ENCODE measurements at regions not wholly inside any gene's neighbourhood (a gene's known extent, or its start where the extent isn't known, plus 50 kb on each side); places are given as distances from the start of the nearest gene placed in this dataset.
"Not testable (repeated sequence)": the region's sequence is repeated elsewhere in the genome, so short reads cannot be mapped to it uniquely, and the experiment has no call there.

DNA sequence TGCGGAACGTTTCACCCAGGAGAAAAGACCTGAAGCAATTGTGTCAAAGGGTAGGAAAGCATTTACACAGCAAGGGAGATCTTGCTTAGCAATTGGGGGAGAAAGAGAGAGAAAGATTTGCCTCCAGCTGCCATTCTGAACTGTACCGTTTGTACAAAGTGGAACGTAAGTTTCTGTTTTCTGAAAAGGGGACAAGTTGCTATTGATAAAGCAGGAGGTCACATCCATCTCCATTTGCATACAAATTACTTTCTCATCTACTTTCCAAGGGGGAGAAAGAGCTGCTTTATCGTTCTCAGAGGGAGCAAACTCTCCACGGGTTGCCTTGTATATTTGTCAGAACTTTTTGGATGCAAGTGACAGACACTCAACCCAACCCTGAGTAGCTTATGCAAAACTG is 92.0 kb upstream of the CARD11 start:
- peak; percentile 71 for FAIRE-seq
- no peak for DNase-seq (ENCODE audit: low spot score)

GRCh38 chr7:3138206-3138605 is 94.5 kb upstream of the CARD11 start:
- DNase-seq (ENCODE audit: low spot score) (no peak), FAIRE-seq (no peak)

DNA sequence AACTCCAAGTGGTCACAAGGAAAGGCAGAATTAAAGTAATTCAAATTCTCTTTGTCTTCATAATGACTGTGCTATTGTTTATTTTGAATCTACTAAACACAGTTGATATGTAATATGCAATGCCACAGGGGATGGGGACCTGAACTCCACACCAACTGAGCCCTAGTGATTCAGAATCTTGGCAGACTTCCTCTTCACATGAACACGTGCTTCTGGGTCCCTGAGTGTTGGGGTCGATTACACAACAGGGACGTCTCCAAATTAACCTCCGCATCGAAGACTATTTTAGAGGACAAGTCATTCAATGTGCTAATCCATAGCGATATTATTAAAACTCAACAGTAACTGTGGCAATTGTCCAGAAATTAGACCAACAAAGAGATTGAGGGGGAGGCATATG is 95.3 kb upstream of the CARD11 start:
- peak; percentile 46 for FAIRE-seq
- no peak for DNase-seq (ENCODE audit: low spot score)

DNA sequence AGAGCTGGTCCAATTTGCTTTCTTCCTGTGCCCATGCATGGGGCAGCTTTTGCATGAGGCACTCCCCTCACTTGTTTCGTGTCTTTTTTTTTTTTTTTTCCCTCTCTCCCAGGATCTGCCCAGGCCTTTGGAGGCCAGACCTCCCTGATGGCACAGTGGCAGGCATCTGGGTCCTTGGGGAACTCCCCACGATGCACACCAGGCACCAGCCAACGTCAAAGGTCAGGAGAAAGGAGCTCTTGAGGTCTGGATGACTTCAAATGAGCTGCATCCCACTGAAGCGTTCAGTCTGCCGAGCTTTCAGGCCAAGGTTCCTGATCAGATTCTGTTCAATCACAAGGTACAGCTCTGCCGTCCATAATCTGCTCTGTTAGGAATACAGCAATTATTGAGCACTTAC is 97.2 kb upstream of the CARD11 start:
- FAIRE-seq (no peak), DNase-seq (ENCODE audit: low spot score) (no peak)

DNA sequence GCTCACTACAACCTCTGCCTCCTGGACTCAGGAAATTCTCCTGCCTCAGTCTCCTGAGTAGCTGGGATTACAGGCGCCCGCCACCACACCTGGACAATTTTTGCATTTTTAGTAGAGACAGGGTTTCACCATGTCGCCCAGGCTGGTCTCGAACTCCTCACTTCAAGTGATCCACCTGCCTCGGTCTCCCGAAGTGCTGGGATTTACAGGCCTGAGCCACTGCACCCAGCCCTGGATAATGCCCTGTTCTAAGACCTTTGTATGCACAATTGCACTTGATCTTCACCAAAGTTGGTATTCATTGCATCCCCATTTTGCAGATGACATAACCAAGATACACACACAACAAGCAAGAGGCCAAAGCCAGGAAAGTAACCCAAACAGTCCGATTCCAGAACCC is 97.7 kb upstream of the CARD11 start:
- DNase-seq (ENCODE audit: low spot score): no peak
- peak; percentile 85 for FAIRE-seq

GRCh38 chr7:3143869-3144775 is 100.5 kb upstream of the CARD11 start:
- DNase-seq (ENCODE audit: low spot score): no peak
- no peak for FAIRE-seq

DNA sequence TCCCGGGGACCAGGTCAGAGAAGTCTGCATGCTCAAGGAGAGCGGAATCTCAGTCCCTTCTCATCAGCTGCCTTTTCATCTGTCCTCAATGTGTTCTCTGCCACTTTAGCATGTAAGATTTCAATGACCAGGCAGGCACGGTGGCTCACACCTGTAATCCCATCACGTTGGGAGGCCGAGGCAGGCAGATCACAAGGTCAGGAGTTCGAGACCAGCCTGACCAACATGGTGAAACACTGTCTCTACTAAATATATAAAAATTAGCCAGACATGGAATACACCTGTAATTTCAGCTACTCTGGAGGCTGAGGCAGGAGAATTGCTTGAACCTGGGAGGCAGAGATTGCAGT is 101.1 kb upstream of the CARD11 start:
- peak; percentile 83 for FAIRE-seq
- DNase-seq (ENCODE audit: low spot score): not testable (repeated sequence)

DNA sequence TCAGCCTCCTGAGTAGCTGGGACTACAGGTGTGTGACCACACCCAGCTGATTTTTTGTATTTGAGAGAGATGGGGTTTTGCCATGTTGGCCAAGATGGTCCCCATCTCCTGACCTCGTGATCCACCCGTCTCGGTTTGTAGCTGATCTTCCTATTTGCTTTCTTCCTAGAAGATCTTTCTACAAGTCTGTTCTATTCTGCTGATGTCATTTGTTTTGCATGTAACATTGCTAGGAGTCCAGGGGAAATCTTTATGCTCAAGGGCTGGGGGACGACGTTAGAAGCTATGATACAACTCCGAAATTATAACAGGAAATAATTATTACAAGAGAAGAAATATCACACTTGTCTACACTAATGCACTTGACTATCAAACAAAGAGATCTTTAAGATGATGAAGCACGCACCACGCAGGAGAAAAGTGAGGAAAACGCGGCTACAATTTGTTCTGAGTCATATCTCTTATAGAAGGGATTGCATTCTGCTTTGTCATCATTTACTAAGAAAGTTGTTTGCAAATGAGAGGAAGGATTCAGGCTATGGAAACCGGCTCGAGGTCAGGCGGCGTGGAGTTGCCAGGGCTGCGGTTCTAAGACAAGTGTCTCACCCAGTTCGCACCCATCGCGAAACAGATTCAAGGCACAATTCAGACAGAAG is 103.0 kb upstream of the CARD11 start:
- DNase-seq (ENCODE audit: low spot score) (peak; percentile 77), FAIRE-seq (peak; percentile 88)

DNA sequence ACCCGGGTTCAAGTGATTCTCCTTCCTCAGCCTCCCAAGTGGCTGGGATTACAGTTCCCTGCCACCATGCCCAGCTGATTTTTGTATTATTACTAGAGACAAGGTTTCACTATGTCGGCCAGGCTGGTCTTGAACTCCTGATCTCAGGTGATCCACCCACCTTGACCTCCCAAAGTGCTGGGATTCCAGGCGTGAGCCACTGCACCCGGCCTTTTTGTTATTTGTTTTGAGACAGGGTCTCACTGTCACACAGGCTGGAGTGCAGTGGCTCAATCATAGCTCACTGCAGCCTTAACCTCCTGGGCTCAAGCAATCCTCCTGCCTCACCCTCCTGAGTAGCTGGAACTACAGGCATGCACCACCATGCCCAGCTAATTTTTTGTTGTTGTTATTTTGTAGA is 104.8 kb upstream of the CARD11 start:
- not testable (repeated sequence) for DNase-seq (ENCODE audit: low spot score); FAIRE-seq

DNA sequence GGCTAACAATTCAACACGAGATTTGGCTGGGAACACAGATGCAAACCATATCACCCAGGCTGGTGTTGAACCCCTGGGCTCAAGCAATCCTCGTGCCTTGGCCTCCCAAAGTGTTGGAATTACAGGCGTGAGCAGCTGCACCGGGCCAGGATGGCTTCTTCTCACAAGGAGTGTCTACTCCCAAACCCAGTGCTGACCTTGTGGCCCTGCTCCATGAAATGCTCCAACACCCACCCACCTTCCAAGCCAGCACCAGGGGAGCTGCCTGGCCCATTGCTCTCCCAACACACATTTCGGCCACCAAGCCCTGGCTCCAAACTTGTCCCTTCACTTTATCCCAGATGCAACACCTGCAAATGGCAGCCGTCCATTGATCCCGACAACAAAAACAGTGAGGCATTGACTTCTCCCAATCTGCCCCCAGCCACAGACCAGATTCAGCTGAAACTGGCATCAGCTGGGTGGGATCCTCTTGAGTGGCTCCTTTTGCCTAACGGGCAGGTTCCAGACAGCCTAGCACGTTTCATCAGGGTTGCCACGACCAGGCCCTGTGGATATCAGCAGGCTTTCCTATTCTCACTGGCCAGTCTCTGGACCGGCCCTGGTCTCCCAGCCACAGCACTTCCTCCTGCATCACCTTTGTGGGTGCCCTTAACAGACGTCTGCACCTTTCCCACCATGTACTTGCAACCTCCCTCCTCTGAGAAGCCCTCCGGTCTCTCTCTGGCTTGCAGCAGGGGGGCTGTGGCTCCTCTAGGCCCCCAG is 105.7 kb upstream of the CARD11 start:
- DNase-seq (ENCODE audit: low spot score) (no peak), FAIRE-seq (peak; percentile 59)

DNA sequence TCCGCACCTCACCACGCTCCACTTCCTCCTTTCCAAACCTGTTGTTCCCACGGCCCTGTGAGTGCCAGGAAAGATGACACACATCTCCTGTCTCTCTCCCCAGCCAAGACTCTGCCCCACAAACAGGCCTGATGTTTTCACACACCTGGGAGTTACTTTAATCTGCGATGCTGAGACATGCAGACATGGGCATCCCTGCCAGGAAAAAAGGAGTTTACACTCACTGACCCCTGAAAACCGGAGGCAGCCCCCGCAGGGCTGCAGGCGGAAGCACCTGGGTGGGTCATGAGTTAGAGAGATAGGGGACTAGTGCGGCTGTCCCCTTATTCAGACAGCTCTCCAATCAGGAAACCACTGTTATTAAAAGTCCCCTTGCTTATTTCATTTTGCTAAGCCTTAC is 106.4 kb upstream of the CARD11 start:
- peak; percentile 83 for FAIRE-seq
- no peak for DNase-seq (ENCODE audit: low spot score)

DNA sequence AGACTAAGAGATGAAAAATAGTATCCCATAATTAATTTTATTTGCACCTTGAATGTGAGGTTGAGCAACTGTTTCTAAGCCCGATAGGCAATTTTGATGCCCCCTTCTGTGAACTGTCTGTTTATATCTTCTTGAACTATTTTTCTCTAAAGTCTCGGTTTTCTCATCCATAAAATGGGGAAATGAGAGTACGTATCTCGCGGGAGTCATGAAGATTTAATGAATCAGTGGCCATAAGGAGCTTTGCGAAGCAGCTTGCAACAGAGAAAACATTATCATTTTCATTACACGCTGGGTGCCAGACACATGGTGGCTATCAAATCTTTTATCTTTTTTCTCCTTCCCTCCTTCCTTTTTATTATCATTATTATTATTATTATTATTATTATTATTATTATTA is 108.1 kb upstream of the CARD11 start:
- FAIRE-seq (no peak), DNase-seq (ENCODE audit: low spot score) (no peak)

- DNase-seq (ENCODE audit: low spot score) (no peak), FAIRE-seq (peak; percentile 20)
Measured at GRCh38 chr7:3152714-3153113, 109.0 kb upstream of the CARD11 start.

DNA sequence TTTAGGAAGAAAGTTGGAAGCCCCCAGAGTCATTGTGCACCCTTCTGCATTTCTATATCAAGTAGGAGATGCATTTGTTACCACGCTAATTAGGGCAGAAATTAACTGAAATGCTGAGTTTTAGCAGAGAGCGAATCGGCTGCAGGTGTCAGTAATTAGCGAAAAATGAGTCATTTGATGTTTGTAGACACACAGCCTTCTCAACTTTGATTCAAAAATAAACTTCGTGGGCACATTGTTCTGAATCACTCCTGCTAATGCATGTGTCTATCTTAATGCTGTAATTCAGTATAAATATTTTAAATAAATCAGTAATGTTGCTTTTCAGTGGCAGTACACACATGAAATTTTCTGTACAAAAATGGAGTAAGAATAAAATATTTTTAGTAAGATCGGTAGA is 109.5 kb upstream of the CARD11 start:
- FAIRE-seq: no peak
- no peak for DNase-seq (ENCODE audit: low spot score)

- peak; percentile 71 for FAIRE-seq
- DNase-seq (ENCODE audit: low spot score): no peak
Measured at GRCh38 chr7:3154317-3154716, 110.7 kb upstream of the CARD11 start.

DNA sequence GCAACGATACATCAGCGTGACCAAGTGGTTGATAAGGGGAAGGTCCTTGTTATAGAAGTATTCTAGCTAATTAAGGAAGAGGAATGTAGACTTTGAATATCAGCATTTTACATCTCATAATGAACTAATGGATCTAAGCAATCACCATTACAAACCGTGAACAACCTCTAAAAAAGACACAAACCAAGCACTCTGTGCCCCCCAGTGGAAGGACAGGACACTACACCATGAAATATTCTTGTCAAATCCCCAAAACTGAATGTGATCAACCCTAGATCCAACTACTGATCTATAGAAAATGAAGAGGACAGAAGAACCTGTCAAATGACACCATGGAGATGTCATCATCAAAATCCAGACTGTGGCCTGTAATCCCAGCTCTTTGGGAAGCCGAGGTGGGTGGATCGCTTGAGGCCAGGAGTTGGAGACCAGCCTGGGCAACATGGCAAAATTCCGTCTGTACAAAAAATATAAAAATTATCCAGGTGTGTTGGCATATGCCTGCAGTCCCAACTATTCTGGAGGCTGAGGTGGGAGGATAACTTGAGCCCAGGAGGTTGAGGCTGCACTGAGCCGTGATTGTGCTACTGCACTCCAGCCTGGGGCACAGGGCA is 111.3 kb upstream of the CARD11 start:
- DNase-seq (ENCODE audit: low spot score) (peak; percentile 57), FAIRE-seq (peak; percentile 30)

DNA sequence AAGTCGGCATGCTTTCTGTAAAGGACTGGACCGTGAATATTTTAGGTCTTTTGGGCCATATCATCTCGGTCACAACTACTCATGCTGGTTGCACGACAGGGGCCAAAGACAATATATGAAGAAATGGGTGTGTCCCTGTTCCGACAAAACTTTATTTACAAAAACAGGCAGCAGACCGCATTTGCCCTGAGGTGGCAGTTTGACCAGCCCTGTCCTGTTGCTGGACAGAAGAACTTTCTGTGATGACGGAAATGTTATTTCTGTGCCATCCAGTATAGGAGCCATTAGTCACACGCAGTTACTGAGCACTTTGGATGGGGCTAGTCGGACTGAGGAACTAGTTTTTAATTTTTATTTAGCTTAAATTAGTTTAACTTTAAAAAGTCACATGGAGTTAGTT is 112.8 kb upstream of the CARD11 start:
- FAIRE-seq: peak; percentile 81
- DNase-seq (ENCODE audit: low spot score): no peak

DNA sequence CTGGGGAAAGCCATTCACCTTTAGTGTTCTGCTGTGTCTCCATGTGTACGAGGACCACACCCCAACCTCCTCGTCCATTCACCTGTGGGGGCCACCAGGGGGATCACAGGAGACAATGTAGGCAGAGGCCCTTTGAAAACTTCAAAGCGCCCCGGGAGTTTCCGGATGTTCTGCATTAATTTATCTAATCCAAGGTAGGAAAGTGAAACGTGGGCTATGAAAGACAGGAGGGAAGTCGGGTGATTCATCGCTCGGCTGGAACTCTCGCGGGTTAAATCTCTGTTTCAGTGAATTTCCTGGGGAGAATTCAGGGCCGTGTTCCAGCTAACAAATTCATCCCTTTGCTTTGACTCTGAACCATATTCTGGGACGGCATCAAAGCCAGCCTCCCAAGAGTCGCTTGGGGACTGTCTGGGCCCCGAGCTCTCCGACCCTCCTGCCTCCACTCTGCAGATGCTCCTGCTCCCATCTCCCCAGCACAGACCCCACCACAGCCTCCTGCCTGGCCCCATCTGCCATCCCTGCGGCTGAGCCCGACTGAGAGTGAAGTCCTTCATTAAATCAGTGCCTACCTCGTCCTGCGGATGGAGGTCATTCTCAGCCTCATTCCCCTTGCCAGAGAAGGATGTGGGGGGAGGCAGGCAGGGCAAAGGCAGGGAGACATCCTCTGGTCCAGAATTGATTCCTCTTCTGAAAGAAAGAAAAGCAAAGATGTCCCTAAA is 114.1 kb upstream of the CARD11 start:
- peak; percentile 82 for DNase-seq (ENCODE audit: low spot score)
- FAIRE-seq: peak; percentile 94

DNA sequence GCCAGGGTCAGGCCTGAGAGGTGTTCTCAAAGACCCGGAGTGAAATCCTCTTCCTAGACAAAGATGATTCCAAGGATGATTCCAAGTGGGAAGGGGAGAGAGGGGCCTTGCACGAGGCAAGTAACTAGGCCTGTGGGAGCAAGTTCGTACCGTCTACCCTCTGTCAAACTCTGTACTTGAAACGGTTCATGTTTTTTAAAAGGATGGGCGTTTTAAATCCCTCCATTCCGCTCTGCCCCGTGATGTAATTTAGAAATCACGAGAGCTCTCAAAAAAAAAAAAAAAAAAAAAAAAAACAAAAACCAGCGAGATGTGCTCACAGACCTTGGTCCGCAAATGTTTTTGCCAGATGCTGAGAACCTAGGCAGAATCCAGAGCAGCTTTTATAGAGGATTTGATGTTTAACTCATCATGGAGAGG is 114.7 kb upstream of the CARD11 start:
- FAIRE-seq: no peak
- no peak for DNase-seq (ENCODE audit: low spot score)

DNA sequence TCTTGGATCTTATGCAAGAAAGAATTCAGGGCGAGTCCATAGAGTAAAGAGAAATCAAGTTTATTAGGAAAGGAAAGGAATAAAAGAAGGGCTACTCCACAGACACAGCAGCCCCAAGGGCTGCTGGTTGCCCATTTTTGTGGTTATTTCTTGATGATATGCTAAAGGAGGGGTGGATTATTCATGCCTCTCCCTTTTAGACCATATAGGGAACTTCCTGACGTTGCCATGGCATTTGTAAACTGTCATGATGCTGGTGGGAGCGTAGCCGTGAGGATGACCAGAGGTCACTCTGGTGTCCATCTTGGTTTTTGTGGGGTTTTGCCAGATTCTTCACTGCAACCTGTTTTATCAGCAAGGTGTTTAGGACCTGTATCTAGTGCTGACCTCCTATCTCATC is 115.4 kb upstream of the CARD11 start:
- peak; percentile 92 for FAIRE-seq

DNA sequence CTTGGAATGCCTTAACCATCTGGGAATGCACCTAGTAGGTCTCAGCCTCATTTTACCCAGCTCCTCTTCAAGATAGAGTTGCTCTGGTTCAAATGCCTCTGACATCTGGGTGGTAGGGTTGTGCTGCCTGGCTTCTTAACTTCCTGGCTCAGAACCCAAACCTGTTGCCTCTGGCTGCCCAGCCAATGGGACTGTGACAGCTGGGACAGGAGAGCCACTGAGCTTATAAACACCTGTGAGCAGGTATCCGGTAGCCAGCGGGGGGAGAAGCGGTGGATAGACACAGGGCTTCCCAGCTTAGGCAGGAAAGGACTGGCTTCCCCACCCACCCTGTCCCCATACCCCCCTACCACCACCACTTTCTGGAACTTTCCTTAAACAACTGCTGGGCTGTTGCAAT is 115.8 kb upstream of the CARD11 start:
- no peak for FAIRE-seq
- DNase-seq (ENCODE audit: low spot score): no peak

More for the DNA sequence above, 115.4 kb upstream of the CARD11 start:
- DNase-seq (ENCODE audit: low spot score): no peak

Measured in urothelium cell line (cell line).